ENCODE measurements at regions not wholly inside any gene's neighbourhood (a gene's known extent, or its start where the extent isn't known, plus 50 kb on each side); places are given as distances from the start of the nearest gene placed in this dataset.

GRCh38 chr4:12943069-12943468 lies 541.1 kb downstream of the RAB28 start:
- no peaks in the 10 kb centered on the region for H3K4me1 ChIP-seq (ENCODE audit: control insufficient read depth, insufficient read depth, low read length)
- H3K27ac ChIP-seq (ENCODE audit: low read depth, low read length) = no peak overlapping the region
- DNase-seq = no peak
- TF ChIP-seq CTCF (conservative IDR thresholded peaks at IDR 0.05) = no peak
- H3K36me3 ChIP-seq (ENCODE audit: control insufficient read depth, insufficient read depth, low read length) = no peaks in the 10 kb centered on the region
- H3K27me3 ChIP-seq (ENCODE audit: control insufficient read depth, insufficient read depth, low read length, poor library complexity, severe bottlenecking) = no peaks in the 10 kb centered on the region
- H3K4me3 ChIP-seq (ENCODE audit: low read length) = no peak overlapping the region
- Mint-ChIP-seq H3K4me3 (no peak overlapping the region), H3K9me3 (no peaks in the 10 kb centered on the region), H3K27me3 (ENCODE audit: insufficient read depth) (no peaks in the 10 kb centered on the region), H3K27ac (no peak overlapping the region), H3K36me3 (ENCODE audit: low read depth) (no peaks in the 10 kb centered on the region), H3K4me1 (no peaks in the 10 kb centered on the region)
- WGBS, 2 experiments (ENCODE audit: insufficient coverage in 1 of 2, insufficient read length in 1 of 2) = 97 to 100% methylated on average over 3 to 4 of the region's 4 CpGs
- H3K9me3 ChIP-seq (ENCODE audit: control insufficient read depth, low read length) = no peaks in the 10 kb centered on the region
- no peak overlapping the region for H3K9ac ChIP-seq (ENCODE audit: extremely low read depth, low read length, poor library complexity, severe bottlenecking)

- H3K27me3 Mint-ChIP-seq (ENCODE audit: insufficient read depth) = peaks cover 1% of the 10 kb centered on the region
- Histone ChIP-seq H3K9ac (ENCODE audit: extremely low read depth, low read length, poor library complexity, severe bottlenecking) (no peak overlapping the region), H3K27me3 (ENCODE audit: control insufficient read depth, insufficient read depth, low read length, poor library complexity, severe bottlenecking) (no peaks in the 10 kb centered on the region), H3K9me3 (ENCODE audit: control insufficient read depth, low read length) (no peaks in the 10 kb centered on the region), H3K4me1 (ENCODE audit: control insufficient read depth, insufficient read depth, low read length) (no peaks in the 10 kb centered on the region), H3K4me3 (ENCODE audit: low read length) (no peak overlapping the region), H3K36me3 (ENCODE audit: control insufficient read depth, insufficient read depth, low read length) (no peaks in the 10 kb centered on the region), H3K27ac (ENCODE audit: low read depth, low read length) (no peak overlapping the region)
- H3K9me3 Mint-ChIP-seq = no peaks in the 10 kb centered on the region
- no peak for DNase-seq
- H3K4me1 Mint-ChIP-seq = no peaks in the 10 kb centered on the region
- H3K4me3 Mint-ChIP-seq = no peak overlapping the region
- TF ChIP-seq CTCF (conservative IDR thresholded peaks at IDR 0.05) = no peak
- no peaks in the 10 kb centered on the region for H3K36me3 Mint-ChIP-seq (ENCODE audit: low read depth)
- H3K27ac Mint-ChIP-seq = no peak overlapping the region
Measured at GRCh38 chr4:12933760-12934221, 550.3 kb downstream of the RAB28 start.

GRCh38 chr4:12932203-12932788 lies 551.8 kb downstream of the RAB28 start:
- Mint-ChIP-seq H3K4me1 (no peaks in the 10 kb centered on the region), H3K36me3 (ENCODE audit: low read depth) (no peaks in the 10 kb centered on the region), H3K4me3 (no peak overlapping the region), H3K9me3 (no peaks in the 10 kb centered on the region), H3K27me3 (ENCODE audit: insufficient read depth) (peaks cover 1% of the 10 kb centered on the region), H3K27ac (no peak overlapping the region)
- 83 to 100% methylated on average over 2 to 4 of the region's 4 CpGs for WGBS, 2 experiments (ENCODE audit: insufficient coverage in 1 of 2, insufficient read length in 1 of 2)
- H3K4me3 ChIP-seq (ENCODE audit: low read length) = no peak overlapping the region
- no peaks in the 10 kb centered on the region for H3K36me3 ChIP-seq (ENCODE audit: control insufficient read depth, insufficient read depth, low read length)
- no peak for TF ChIP-seq CTCF (conservative IDR thresholded peaks at IDR 0.05)
- no peak overlapping the region for H3K27ac ChIP-seq (ENCODE audit: low read depth, low read length)
- no peak overlapping the region for H3K9ac ChIP-seq (ENCODE audit: extremely low read depth, low read length, poor library complexity, severe bottlenecking)
- no peak for DNase-seq
- no peaks in the 10 kb centered on the region for H3K4me1 ChIP-seq (ENCODE audit: control insufficient read depth, insufficient read depth, low read length)
- H3K9me3 ChIP-seq (ENCODE audit: control insufficient read depth, low read length) = no peaks in the 10 kb centered on the region
- H3K27me3 ChIP-seq (ENCODE audit: control insufficient read depth, insufficient read depth, low read length, poor library complexity, severe bottlenecking) = no peaks in the 10 kb centered on the region
